ENCODE measurements at regions not wholly inside any gene's neighbourhood (a gene's known extent, or its start where the extent isn't known, plus 50 kb on each side); places are given as distances from the start of the nearest gene placed in this dataset.

- DNase-seq (ENCODE audit: low read depth) = no peak
Observed at GRCh38 chr6:43869079-43869710, 99.2 kb downstream of the VEGFA start.

- no peak for DNase-seq (ENCODE audit: low read depth)
Observed at GRCh38 chr6:43868467-43868866, 98.5 kb downstream of the VEGFA start.

- DNase-seq (ENCODE audit: low read depth) = no peak
Observed at GRCh38 chr6:43867996-43868395, 98.0 kb downstream of the VEGFA start.

GRCh38 chr6:43867246-43867645, 97.2 kb downstream of the VEGFA start:
- no peak for DNase-seq (ENCODE audit: low read depth)

GRCh38 chr6:43865932-43866645, 96.1 kb downstream of the VEGFA start:
- no peak for DNase-seq (ENCODE audit: low read depth)

GRCh38 chr6:43865086-43865485, 95.1 kb downstream of the VEGFA start:
- no peak for DNase-seq (ENCODE audit: low read depth)

- no peak for DNase-seq (ENCODE audit: low read depth)
Observed at GRCh38 chr6:43862925-43863324, 92.9 kb downstream of the VEGFA start.

GRCh38 chr6:43861212-43861894, 91.3 kb downstream of the VEGFA start:
- DNase-seq (ENCODE audit: low read depth) = no peak

- no peak for DNase-seq (ENCODE audit: low read depth)
Observed at GRCh38 chr6:43860285-43860684, 90.3 kb downstream of the VEGFA start.

GRCh38 chr6:43859213-43859612, 89.2 kb downstream of the VEGFA start:
- DNase-seq (ENCODE audit: low read depth) = no peak

GRCh38 chr6:43858161-43859153, 88.4 kb downstream of the VEGFA start:
- no peak for DNase-seq (ENCODE audit: low read depth)

- no peak for DNase-seq (ENCODE audit: low read depth)
Observed at GRCh38 chr6:43856005-43856765, 86.2 kb downstream of the VEGFA start.

GRCh38 chr6:43855247-43855646, 85.2 kb downstream of the VEGFA start:
- no peak for DNase-seq (ENCODE audit: low read depth)

GRCh38 chr6:43853066-43853650, 83.1 kb downstream of the VEGFA start:
- DNase-seq (ENCODE audit: low read depth) = no peak

- DNase-seq (ENCODE audit: low read depth) = no peak
Observed at GRCh38 chr6:43852350-43852864, 82.4 kb downstream of the VEGFA start.

- DNase-seq (ENCODE audit: low read depth) = no peak
Observed at GRCh38 chr6:43851204-43851865, 81.3 kb downstream of the VEGFA start.

GRCh38 chr6:43850314-43851203, 80.5 kb downstream of the VEGFA start:
- DNase-seq (ENCODE audit: low read depth) = no peak

GRCh38 chr6:43849844-43850243, 79.8 kb downstream of the VEGFA start:
- DNase-seq (ENCODE audit: low read depth) = no peak
